IMR-90 (cell line): ENCODE measurements at regions not wholly inside any gene's neighbourhood (a gene's known extent, or its start where the extent isn't known, plus 50 kb on each side); places are given as distances from the start of the nearest gene placed in this dataset.

ENCODE experiments used
- ATAC-seq: fragments of 200-7000 bp; cut with Tn5 transposase; 2 replicates; pipeline ENCODE4 v1.9.1; 2020; ENCODE audit warnings: low read depth, mild to moderate bottlenecking, moderate library complexity
- BruUV-seq: library from RNA; stranded (reverse); fragments of 400-500 nt; replicated peaks from 2 replicates; lab custom pipeline; 2021; lab: Mats Ljungman, UMichigan
- CTCF ChIA-PET: fragments of 300-600 bp; formaldehyde crosslinking; extraction: SDS; loops from one replicate; lab custom pipeline; 2021; ENCODE audit warnings: antibody characterized with exemption; lab: Yijun Ruan, JAX
- POLR2A ChIA-PET: fragments of 300-600 bp; sonication (Branson Sonifier 250); formaldehyde crosslinking; loops from one replicate; lab custom pipeline; 2022; ENCODE audit warnings: antibody characterized with exemption; ENCODE audit not compliant: unreplicated experiment; lab: Charles Lee
- DNase-seq: peaks from one replicate; pipeline ENCODE4 v3.0.0; 2013
- H2AFZ ChIP-seq: replicated peaks from 2 replicates; pipeline ENCODE3; 2013; ENCODE audit warnings: low read length, mild to moderate bottlenecking; ENCODE audit not compliant: poor library complexity
- H2AK5ac ChIP-seq: 2 replicates; pipeline ENCODE4 v1.6.1; 2013; ENCODE audit warnings: low read depth, low read length, inconsistent platforms
- H2AK9ac ChIP-seq: replicated peaks from 2 replicates; pipeline ENCODE3; 2013; ENCODE audit warnings: mild to moderate bottlenecking, low read depth, low read length, moderate library complexity; ENCODE audit not compliant: poor library complexity
- H2BK120ac ChIP-seq: 2 replicates; pipeline ENCODE4 v1.6.1; 2013; ENCODE audit warnings: low read depth, low read length, inconsistent platforms
- H2BK15ac ChIP-seq: 3 replicates; pipeline ENCODE4 v1.6.1; 2013; ENCODE audit warnings: low read depth, low read length, inconsistent platforms
- H2BK20ac ChIP-seq: 2 replicates; pipeline ENCODE4 v1.6.1; 2013; ENCODE audit warnings: low read depth, mild to moderate bottlenecking, inconsistent platforms, low read length, moderate library complexity
- H2BK5ac ChIP-seq: 2 replicates; pipeline ENCODE4 v1.6.1; 2013; ENCODE audit warnings: mild to moderate bottlenecking, low read depth, low read length, inconsistent platforms; ENCODE audit not compliant: poor library complexity, severe bottlenecking
- H3K14ac ChIP-seq: replicated peaks from 2 replicates; pipeline ENCODE4 v1.6.1; 2013; ENCODE audit warnings: low read depth, low read length, inconsistent platforms
- H3K18ac ChIP-seq: 2 replicates; pipeline ENCODE4 v1.6.1; 2013; ENCODE audit warnings: low read depth, low read length, control low read depth
- H3K23ac ChIP-seq: 2 replicates; pipeline ENCODE4 v1.6.1; 2013; ENCODE audit warnings: low read depth, low read length, inconsistent platforms
- H3K27ac ChIP-seq: 2 replicates; pipeline ENCODE4 v1.5.1; 2013; ENCODE audit warnings: mild to moderate bottlenecking, control low read depth, low read length; ENCODE audit not compliant: insufficient read depth
- H3K27me3 ChIP-seq: 2 replicates; pipeline ENCODE4 v1.6.1; 2013; ENCODE audit warnings: low read length; ENCODE audit not compliant: control insufficient read depth, insufficient read depth
- H3K36me3 ChIP-seq: 2 replicates; pipeline ENCODE4 v1.6.1; 2013; ENCODE audit warnings: low read length, mixed read lengths; ENCODE audit not compliant: control insufficient read depth, insufficient read depth
- H3K4ac ChIP-seq: 2 replicates; pipeline ENCODE4 v1.6.1; 2013; ENCODE audit warnings: low read depth, low read length, inconsistent platforms
- H3K4me1 ChIP-seq: 2 replicates; pipeline ENCODE4 v1.6.1; 2013; ENCODE audit warnings: low read length, mixed read lengths; ENCODE audit not compliant: control insufficient read depth, insufficient read depth
- H3K4me2 ChIP-seq: 2 replicates; pipeline ENCODE4 v1.6.1; 2013; ENCODE audit warnings: low read depth, mild to moderate bottlenecking, control low read depth, low read length, moderate library complexity
- H3K4me3 ChIP-seq: 2 replicates; pipeline ENCODE4 v1.5.1; 2013; ENCODE audit warnings: low read depth, mild to moderate bottlenecking, control low read depth, low read length, moderate library complexity; ENCODE audit not compliant: insufficient read depth
- H3K56ac ChIP-seq: 2 replicates; pipeline ENCODE4 v1.6.1; 2013; ENCODE audit warnings: low read length, inconsistent platforms; ENCODE audit not compliant: insufficient read depth; ENCODE audit errors: extremely low read depth
- H3K79me1 ChIP-seq, 2 experiments: 2 replicates each; pipeline ENCODE4 v1.6.1; 2013; ENCODE audit warnings: low read length in 2 of 2, inconsistent platforms in 1 of 2, low read depth in 1 of 2
- H3K9ac ChIP-seq: 2 replicates; pipeline ENCODE4 v1.6.1; 2013; ENCODE audit warnings: low read depth, low read length, control low read depth
- H3K9me1 ChIP-seq: 2 replicates; pipeline ENCODE4 v1.6.1; 2013; ENCODE audit warnings: low read length, inconsistent platforms; ENCODE audit not compliant: insufficient read depth
- H3K9me3 ChIP-seq: 2 replicates; pipeline ENCODE4 v1.6.1; 2013; ENCODE audit warnings: low read length; ENCODE audit not compliant: control insufficient read depth, insufficient read depth
- H4K20me1 ChIP-seq: 2 replicates; pipeline ENCODE4 v1.6.1; 2013; ENCODE audit warnings: low read length, inconsistent platforms; ENCODE audit not compliant: insufficient read depth
- H4K5ac ChIP-seq: 2 replicates; pipeline ENCODE4 v1.6.1; 2013; ENCODE audit warnings: mild to moderate bottlenecking, low read depth, low read length, control low read depth
- H4K8ac ChIP-seq, 2 experiments: 2 replicates each; pipeline ENCODE4 v1.6.1; 2013; ENCODE audit warnings: low read depth in 2 of 2, low read length in 2 of 2, control low read depth in 1 of 2, inconsistent platforms in 1 of 2
- H4K91ac ChIP-seq: 2 replicates; pipeline ENCODE4 v1.6.1; 2013; ENCODE audit warnings: low read depth, low read length, inconsistent platforms; ENCODE audit not compliant: insufficient read depth
- BHLHE40 ChIP-seq: fragments of 150-350 bp; IDR thresholded peaks from 2 replicates; pipeline ENCODE4 v1.6.1; 2016; ENCODE audit warnings: mild to moderate bottlenecking, low read depth, low read length
- CEBPB ChIP-seq: IDR thresholded peaks from 2 replicates; pipeline ENCODE4 v1.6.1; 2012; ENCODE audit warnings: low read depth, low read length, improper control_type of control experiment
- CHD1 ChIP-seq: IDR thresholded peaks from 2 replicates; pipeline ENCODE4 v1.6.1; 2012; ENCODE audit warnings: low read depth, low read length, improper control_type of control experiment
- FOS ChIP-seq: fragments of 150-350 bp; IDR thresholded peaks from 2 replicates; pipeline ENCODE4 v1.6.1; 2016; ENCODE audit warnings: low read depth, low read length
- MAFK ChIP-seq: IDR thresholded peaks from 2 replicates; pipeline ENCODE4 v1.6.1; 2012; ENCODE audit warnings: low read depth, low read length, improper control_type of control experiment
- MAZ ChIP-seq: IDR thresholded peaks from 2 replicates; pipeline ENCODE4 v1.6.1; 2012; ENCODE audit warnings: low read depth, mild to moderate bottlenecking, low read length, improper control_type of control experiment, moderate library complexity, borderline replicate concordance
- MXI1 ChIP-seq: IDR thresholded peaks from 2 replicates; pipeline ENCODE4 v1.6.1; 2012; ENCODE audit warnings: low read depth, mild to moderate bottlenecking, low read length, moderate library complexity, borderline replicate concordance
- NFE2L2 ChIP-seq: fragments of 150-350 bp; IDR thresholded peaks from 2 replicates; pipeline ENCODE4 v1.6.1; 2016; ENCODE audit warnings: low read depth, mild to moderate bottlenecking, low read length
- POLR2A ChIP-seq: IDR thresholded peaks from 2 replicates; pipeline ENCODE4 v1.6.1; 2012; ENCODE audit warnings: mild to moderate bottlenecking, low read depth, low read length
- RCOR1 ChIP-seq: IDR thresholded peaks from 2 replicates; pipeline ENCODE4 v1.6.1; 2012; ENCODE audit warnings: mild to moderate bottlenecking, low read length, improper control_type of control experiment; ENCODE audit not compliant: insufficient replicate concordance
- RFX5 ChIP-seq: IDR thresholded peaks from 2 replicates; pipeline ENCODE4 v1.8.0; 2012; ENCODE audit warnings: low read depth, mild to moderate bottlenecking, low read length, moderate library complexity
- SMC3 ChIP-seq: fragments of 150-350 bp; IDR thresholded peaks from 2 replicates; pipeline ENCODE4 v1.6.1; 2016; ENCODE audit warnings: low read depth, mild to moderate bottlenecking, antibody characterized with exemption, low read length, moderate library complexity
- USF2 ChIP-seq: fragments of 150-350 bp; IDR thresholded peaks from 2 replicates; pipeline ENCODE4 v1.6.1; 2017; ENCODE audit warnings: mild to moderate bottlenecking, antibody characterized with exemption, low read length, low read depth
- WGBS, 2 experiments: methylation state at CpG; one replicate each; pipeline versions ENCODE4 v1.1.5 to v1.1.7; 2013; ENCODE audit warnings: missing lambda C conversion rate in 2 of 2; ENCODE audit not compliant: insufficient read length in 1 of 2; ENCODE audit errors: extremely low coverage in 2 of 2; 5-methylcytosine and 5-hydroxymethylcytosine counted together
- dilution Hi-C: fragments of 300-500 bp; cut with HindIII; formaldehyde crosslinking; loops from one replicate; pipeline ENCODE4 v1.14.3; 2018; ENCODE audit warnings: low sequenced_read_pairs; ENCODE audit not compliant: unreplicated experiment
- in situ Hi-C: fragments of 300-500 bp; cut with MboI; formaldehyde crosslinking; loops from 3 replicates; pipeline ENCODE4 v1.14.3; 2019; ENCODE audit warnings: low sequenced_read_pairs, inconsistent platforms, mixed read lengths
- intact Hi-C: fragments of 100-400 bp; cut with micrococcal nuclease; formaldehyde crosslinking; loops from 2 replicates; pipeline ENCODE4 v1.10.0; 2022
- TF ChIP-seq, protein P1 (sequence below): conservative IDR thresholded peaks from 2 replicates; pipeline ENCODE4 v1.5.1; 2012; ENCODE audit warnings: mild to moderate bottlenecking, low read depth, low read length, improper control_type of control experiment
- TF ChIP-seq, protein P2 (sequence below): fragments of 150-350 bp; IDR thresholded peaks from 2 replicates; pipeline ENCODE4 v1.6.1; 2016; ENCODE audit warnings: low read depth, mild to moderate bottlenecking, low read length, moderate library complexity, borderline replicate concordance

- ATAC-seq, result peak; percentile 84
- Histone ChIP-seq H2AFZ (no peak overlapping the region), H3K56ac (no peak overlapping the region), H3K27ac (peak overlapping the region; percentile 32; the same call in 1 of the 2 replicates), H3K14ac (peak overlapping the region; percentile 48), H3K4me2 (peak overlapping the region; percentile 99), H3K9ac (peak overlapping the region; percentile 29; the same call in 1 of the 2 replicates), H4K8ac (peak overlapping the region; percentile 44 to 94), H2BK120ac (peak overlapping the region; percentile 71; the same call in 1 of the 2 replicates), H3K79me1 (no peaks in the 10 kb centered on the region), H4K20me1 (no peaks in the 10 kb centered on the region), H2AK5ac (no peak overlapping the region), H3K18ac (peak overlapping the region; percentile 96), H2BK5ac (peak overlapping the region; percentile 62), H2BK15ac (peak overlapping the region; percentile 9; the same call in 2 of the 3 replicates), H3K4me3 (peak overlapping the region; percentile 36; the same call in 1 of the 2 replicates), H3K9me3 (no peaks in the 10 kb centered on the region; the same call in 1 of the 2 replicates), H3K4me1 (peaks cover 4% of the 10 kb centered on the region), H2BK20ac (no peak overlapping the region), H3K23ac (no peak overlapping the region), H2AK9ac (no peak overlapping the region), H3K27me3 (no peaks in the 10 kb centered on the region), H3K36me3 (no peaks in the 10 kb centered on the region; the same call in 1 of the 2 replicates), H3K4ac (peak overlapping the region; percentile 54; the same call in 1 of the 2 replicates), H3K9me1 (no peaks in the 10 kb centered on the region), H4K91ac (no peak overlapping the region), H4K5ac (peak overlapping the region; percentile 99)
- ChIA-PET CTCF (no interaction called here), POLR2A (no interaction called here)
- DNase-seq, result peak; percentile 51
- in situ Hi-C loops (no loop called here), intact Hi-C loops (no loop called here), dilution Hi-C loops (no loop called here)
- WGBS, 2 experiments, result no CpG with 5 or more reads among the region's 1 CpG
- no TSS peak for BruUV-seq
- TF ChIP-seq CHD1, result no peak
- TF ChIP-seq POLR2A, result no peak
- no peak for TF ChIP-seq MAFK
- no peak for TF ChIP-seq MXI1
- TF ChIP-seq RFX5, result no peak
- TF ChIP-seq BHLHE40, result no peak
- TF ChIP-seq FOS, result no peak
- no peak for TF ChIP-seq NFE2L2
- no peak for TF ChIP-seq MAZ
- TF ChIP-seq, protein P1, sequence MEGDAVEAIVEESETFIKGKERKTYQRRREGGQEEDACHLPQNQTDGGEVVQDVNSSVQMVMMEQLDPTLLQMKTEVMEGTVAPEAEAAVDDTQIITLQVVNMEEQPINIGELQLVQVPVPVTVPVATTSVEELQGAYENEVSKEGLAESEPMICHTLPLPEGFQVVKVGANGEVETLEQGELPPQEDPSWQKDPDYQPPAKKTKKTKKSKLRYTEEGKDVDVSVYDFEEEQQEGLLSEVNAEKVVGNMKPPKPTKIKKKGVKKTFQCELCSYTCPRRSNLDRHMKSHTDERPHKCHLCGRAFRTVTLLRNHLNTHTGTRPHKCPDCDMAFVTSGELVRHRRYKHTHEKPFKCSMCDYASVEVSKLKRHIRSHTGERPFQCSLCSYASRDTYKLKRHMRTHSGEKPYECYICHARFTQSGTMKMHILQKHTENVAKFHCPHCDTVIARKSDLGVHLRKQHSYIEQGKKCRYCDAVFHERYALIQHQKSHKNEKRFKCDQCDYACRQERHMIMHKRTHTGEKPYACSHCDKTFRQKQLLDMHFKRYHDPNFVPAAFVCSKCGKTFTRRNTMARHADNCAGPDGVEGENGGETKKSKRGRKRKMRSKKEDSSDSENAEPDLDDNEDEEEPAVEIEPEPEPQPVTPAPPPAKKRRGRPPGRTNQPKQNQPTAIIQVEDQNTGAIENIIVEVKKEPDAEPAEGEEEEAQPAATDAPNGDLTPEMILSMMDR, result no peak
- TF ChIP-seq USF2, result no peak
- no peak for TF ChIP-seq CEBPB
- TF ChIP-seq SMC3, result no peak
- no peak for TF ChIP-seq RCOR1
- TF ChIP-seq, protein P2, sequence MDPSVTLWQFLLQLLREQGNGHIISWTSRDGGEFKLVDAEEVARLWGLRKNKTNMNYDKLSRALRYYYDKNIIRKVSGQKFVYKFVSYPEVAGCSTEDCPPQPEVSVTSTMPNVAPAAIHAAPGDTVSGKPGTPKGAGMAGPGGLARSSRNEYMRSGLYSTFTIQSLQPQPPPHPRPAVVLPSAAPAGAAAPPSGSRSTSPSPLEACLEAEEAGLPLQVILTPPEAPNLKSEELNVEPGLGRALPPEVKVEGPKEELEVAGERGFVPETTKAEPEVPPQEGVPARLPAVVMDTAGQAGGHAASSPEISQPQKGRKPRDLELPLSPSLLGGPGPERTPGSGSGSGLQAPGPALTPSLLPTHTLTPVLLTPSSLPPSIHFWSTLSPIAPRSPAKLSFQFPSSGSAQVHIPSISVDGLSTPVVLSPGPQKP, result no peak
These were observed 214.5 kb downstream of the DSEL start for GRCh38 chr18:67302043-67302442.
